Muscle layer of duodenum (tissue), 2 donors: ENCODE measurements at regions not wholly inside any gene's neighbourhood (a gene's known extent, or its start where the extent isn't known, plus 50 kb on each side); places are given as distances from the start of the nearest gene placed in this dataset.
"Not testable (repeated sequence)": the region's sequence is repeated elsewhere in the genome, so short reads cannot be mapped to it uniquely, and the experiment has no call there.

ENCODE experiments used
- H3K27ac ChIP-seq: one replicate; pipeline ENCODE4 v1.7.0; 2013; ENCODE audit warnings: mild to moderate bottlenecking, low read length
- H3K27me3 ChIP-seq: one replicate; pipeline ENCODE4 v1.7.0; 2013; ENCODE audit warnings: low read depth, mild to moderate bottlenecking, control low read depth, low read length
- H3K36me3 ChIP-seq, 2 donors: one replicate each; pipeline ENCODE4 v1.7.0; 2013; ENCODE audit warnings: low read length in 2 of 2, control low read depth in 1 of 2, mild to moderate bottlenecking in 1 of 2; ENCODE audit not compliant: insufficient read depth in 2 of 2, control insufficient read depth in 1 of 2
- H3K4me1 ChIP-seq, 2 donors: one replicate each; pipeline ENCODE4 v1.7.0; 2013; ENCODE audit warnings: low read length in 2 of 2, mild to moderate bottlenecking in 2 of 2, control low read depth in 1 of 2, moderate library complexity in 1 of 2; ENCODE audit not compliant: insufficient read depth in 2 of 2, control insufficient read depth in 1 of 2
- H3K4me3 ChIP-seq, 2 donors: one replicate each; pipeline ENCODE4 v1.7.0; 2013; ENCODE audit warnings: low read length in 2 of 2, low read depth in 1 of 2, mild to moderate bottlenecking in 1 of 2
- H3K9me3 ChIP-seq, 2 donors: one replicate each; pipeline ENCODE4 v1.7.0; 2013; ENCODE audit warnings: low read length in 2 of 2, control low read depth in 1 of 2, mild to moderate bottlenecking in 1 of 2; ENCODE audit not compliant: control insufficient read depth in 1 of 2
- donor health status: healthy.

DNA sequence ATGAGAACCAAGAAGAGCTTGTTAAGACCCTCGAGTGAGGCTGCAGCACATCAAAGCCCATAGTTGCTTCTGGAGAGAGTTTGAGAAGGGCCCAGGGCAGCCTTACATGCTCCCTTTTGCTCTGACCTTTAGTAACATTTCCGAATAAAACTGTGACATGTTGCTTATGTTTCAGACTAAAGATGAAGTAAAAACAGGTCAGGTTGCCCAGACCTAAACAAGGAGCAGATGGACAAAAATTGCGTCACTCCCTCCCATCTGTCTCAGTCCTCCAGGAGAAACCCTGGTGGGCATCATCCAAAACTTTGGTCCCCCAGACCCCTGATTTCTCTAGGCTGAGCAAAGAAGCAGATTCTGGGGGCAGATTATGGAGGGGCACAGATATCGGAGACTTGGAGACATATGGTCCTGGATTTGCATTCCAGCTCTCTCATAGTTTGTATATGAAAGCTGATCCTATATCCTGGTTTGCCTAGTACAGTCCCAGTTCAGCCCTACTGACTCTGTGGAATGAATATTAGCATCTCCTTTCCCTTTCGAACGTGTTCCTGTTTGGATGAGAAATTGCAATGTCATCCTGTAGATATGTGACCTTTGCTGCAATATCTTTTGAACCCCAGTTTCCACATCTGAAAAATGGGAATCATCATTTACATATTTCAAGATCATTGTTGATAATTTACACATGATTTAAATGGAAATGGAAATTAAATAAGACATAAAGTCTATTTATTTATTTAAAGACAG, 304.9 kb upstream of the USP24 start:
- H3K27ac ChIP-seq: no peak overlapping the region
- H3K27me3 ChIP-seq: no peaks in the 10 kb centered on the region
- no peaks in the 10 kb centered on the region for H3K4me1 ChIP-seq

DNA sequence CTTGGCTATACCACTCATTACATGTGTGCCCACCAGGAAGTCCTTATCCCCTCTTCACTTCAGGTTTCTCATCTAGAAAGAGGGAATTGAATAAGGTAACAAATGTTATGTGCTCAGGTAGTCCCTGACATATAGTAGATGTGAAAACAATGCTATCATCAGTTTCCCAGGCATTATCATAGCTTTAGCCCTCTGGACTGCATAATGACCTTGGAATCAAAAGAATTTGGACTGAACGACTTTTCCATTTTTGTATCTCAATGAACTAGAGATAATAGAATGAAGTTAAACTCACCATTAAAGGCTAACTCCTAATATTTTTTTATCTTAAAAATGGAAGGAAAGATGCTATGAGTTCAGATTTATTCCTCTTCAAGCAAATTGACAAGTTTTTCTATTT, 304.1 kb upstream of the USP24 start:
- H3K9me3 ChIP-seq: no peaks in the 10 kb centered on the region
- H3K4me1 ChIP-seq: no peaks in the 10 kb centered on the region
- H3K27me3 ChIP-seq: no peaks in the 10 kb centered on the region
- no peaks in the 10 kb centered on the region for H3K36me3 ChIP-seq
- H3K27ac ChIP-seq: no peak overlapping the region
- no peak overlapping the region for H3K4me3 ChIP-seq

More for the DNA sequence above, 304.9 kb upstream of the USP24 start:
- H3K36me3 ChIP-seq: no peaks in the 10 kb centered on the region
- H3K4me3 ChIP-seq: no peak overlapping the region
- H3K9me3 ChIP-seq: no peaks in the 10 kb centered on the region

DNA sequence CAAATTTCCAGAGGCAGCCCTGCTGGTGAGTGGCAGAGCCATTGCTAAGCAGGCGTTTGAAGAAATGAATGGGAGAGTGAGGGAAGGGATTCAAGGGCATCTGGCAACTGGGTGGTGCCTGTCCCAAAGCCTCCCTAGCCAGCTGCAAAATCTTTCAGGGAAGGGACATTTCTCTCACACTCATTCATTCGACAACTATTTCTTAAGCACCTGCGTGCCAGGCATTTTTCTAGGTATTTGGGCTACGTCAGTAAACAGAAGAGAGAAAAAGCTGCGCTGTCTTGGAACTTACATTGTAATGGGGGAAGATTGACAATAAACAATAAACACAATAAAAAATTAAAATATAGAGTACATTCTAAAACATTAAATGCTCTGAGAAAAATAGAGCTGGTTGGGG, 301.9 kb upstream of the USP24 start:
- H3K36me3 ChIP-seq: no peaks in the 10 kb centered on the region
- no peaks in the 10 kb centered on the region for H3K27me3 ChIP-seq
- no peaks in the 10 kb centered on the region for H3K4me1 ChIP-seq
- no peaks in the 10 kb centered on the region for H3K9me3 ChIP-seq
- H3K27ac ChIP-seq: no peak overlapping the region
- H3K4me3 ChIP-seq: no peak overlapping the region

DNA sequence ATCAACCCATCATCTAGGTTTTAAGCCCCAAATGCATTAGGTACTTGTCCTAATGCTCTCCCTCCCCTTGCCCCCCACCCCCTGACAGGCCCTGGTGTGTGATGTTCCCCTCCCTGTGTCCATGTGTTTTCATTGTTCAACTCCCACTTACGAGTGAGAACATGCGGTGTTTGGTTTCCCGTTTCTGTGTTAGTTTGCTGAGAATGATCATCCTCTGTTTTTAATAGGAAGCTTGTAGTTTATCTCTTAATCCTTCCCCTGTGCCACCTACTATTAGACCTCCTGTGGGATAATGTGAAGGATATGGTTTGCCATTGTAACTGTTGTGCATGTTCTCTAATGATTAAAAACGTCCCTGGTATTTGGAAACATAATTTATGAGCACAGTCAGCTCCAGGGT, 299.4 kb upstream of the USP24 start:
- H3K4me3 ChIP-seq, H3K9me3 ChIP-seq, H3K27me3 ChIP-seq, H3K27ac ChIP-seq, H3K36me3 ChIP-seq, H3K4me1 ChIP-seq: not testable (repeated sequence)

DNA sequence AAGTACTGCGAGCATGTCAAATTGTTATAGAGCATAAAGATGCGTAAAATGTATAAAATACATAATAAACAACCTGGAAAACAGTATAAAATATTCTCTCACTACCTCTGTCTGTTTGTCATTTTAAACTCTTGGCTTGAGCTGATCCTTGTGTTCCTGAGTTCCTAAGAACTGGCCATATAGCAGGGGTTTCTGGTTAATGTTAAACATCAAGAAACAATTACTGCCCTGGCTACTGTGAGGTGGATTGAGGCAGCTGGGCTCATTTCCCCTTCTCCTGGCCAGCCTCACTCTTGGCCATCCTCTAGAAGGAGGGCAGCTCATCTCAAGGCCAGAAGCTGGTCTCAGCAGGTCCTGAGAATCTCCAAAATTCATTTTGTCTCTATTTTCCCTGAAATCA, 297.3 kb upstream of the USP24 start:
- H3K4me3 ChIP-seq: no peak overlapping the region
- H3K27me3 ChIP-seq: no peaks in the 10 kb centered on the region
- H3K36me3 ChIP-seq: no peaks in the 10 kb centered on the region
- H3K4me1 ChIP-seq: no peaks in the 10 kb centered on the region
- H3K27ac ChIP-seq: no peak overlapping the region
- H3K9me3 ChIP-seq: no peaks in the 10 kb centered on the region

DNA sequence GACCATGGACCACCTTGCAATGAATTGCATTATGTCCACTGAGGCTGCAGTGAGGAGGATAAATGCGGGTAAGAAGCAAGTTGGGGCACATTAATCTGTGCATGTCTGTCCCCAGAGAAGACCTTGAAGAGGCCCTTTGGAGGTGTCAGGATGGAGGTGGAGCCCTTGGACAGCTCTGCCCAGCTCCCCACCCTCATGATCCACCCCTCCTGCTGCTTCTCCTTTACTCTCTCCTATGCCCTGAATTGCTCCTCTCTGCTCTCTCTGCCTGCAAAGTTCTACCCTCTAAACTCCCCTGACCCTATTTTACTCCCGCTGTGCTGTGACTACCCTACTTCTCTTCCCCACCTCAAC, 292.4 kb upstream of the USP24 start:
- H3K9me3 ChIP-seq: no peaks in the 10 kb centered on the region
- no peak overlapping the region for H3K4me3 ChIP-seq
- H3K27me3 ChIP-seq: no peaks in the 10 kb centered on the region
- no peaks in the 10 kb centered on the region for H3K36me3 ChIP-seq
- peaks cover 8 to 15% of the 10 kb centered on the region in 2 donors for H3K4me1 ChIP-seq
- no peak overlapping the region for H3K27ac ChIP-seq

DNA sequence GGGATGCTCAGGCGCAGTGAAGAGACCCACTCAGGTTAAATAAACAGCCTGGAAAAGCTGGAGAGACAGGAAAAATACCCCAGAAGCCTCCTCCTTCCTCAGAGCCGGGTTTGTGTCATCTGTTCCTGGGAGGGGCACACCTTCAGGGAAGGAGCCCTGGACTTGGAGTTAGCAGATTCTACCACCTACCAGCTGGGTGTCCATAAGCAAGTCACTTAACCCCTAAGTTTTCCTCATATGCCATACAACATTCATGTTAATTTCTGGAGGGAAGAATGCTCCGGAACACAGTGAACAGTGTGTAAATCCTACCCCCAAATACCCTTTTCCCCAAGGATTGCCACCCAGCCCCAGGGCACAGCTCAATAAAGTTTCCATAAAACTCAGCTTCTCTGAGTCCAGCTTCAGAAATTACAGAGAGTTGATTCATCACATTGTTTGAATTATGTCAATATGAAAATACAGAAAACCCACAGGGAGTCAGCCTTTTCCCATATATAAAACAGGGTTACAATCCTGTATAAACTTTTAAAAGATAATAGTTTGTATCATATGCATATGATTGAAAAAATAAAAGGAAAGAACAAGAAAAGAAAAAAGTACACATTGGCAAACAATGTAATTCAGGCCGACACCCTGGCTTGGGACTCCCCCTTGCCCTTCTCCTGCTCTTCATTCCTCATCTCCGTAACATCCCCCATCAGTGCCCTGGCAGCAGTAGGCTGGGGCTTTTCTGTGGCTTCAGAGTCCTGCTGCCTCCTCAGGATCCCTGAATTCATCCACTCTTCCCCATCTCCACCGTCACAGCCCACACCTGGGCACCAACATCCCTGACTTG, 291.8 kb upstream of the USP24 start:
- Histone ChIP-seq H3K9me3 (no peaks in the 10 kb centered on the region), H3K27ac (no peak overlapping the region), H3K4me1 (peaks cover 8 to 15% of the 10 kb centered on the region in 2 donors), H3K36me3 (no peaks in the 10 kb centered on the region), H3K27me3 (no peaks in the 10 kb centered on the region), H3K4me3 (no peak overlapping the region)

DNA sequence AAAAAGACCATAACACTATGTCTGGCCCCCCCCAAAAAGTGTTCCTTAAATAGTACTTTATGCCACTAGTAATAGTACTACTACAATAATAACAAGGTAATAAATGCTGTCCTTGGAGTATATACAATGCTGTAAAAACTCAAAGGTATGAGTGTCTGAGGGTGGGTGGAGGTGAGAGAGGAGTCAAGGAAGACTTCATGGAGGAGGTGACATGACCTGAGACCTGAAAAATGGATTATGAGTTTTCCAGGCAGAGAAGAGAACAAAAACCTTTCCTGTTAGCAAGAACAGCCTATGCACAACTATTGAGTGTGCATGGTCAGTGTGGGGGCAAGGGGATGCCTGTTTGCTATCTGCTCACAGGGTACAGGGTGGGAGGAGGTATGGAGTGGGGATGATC, 290.2 kb upstream of the USP24 start:
- H3K36me3 ChIP-seq: no peaks in the 10 kb centered on the region
- H3K4me1 ChIP-seq: peaks cover 8 to 15% of the 10 kb centered on the region in 2 donors
- H3K27me3 ChIP-seq: no peaks in the 10 kb centered on the region
- H3K4me3 ChIP-seq: no peak overlapping the region
- H3K27ac ChIP-seq: no peak overlapping the region
- no peaks in the 10 kb centered on the region for H3K9me3 ChIP-seq

DNA sequence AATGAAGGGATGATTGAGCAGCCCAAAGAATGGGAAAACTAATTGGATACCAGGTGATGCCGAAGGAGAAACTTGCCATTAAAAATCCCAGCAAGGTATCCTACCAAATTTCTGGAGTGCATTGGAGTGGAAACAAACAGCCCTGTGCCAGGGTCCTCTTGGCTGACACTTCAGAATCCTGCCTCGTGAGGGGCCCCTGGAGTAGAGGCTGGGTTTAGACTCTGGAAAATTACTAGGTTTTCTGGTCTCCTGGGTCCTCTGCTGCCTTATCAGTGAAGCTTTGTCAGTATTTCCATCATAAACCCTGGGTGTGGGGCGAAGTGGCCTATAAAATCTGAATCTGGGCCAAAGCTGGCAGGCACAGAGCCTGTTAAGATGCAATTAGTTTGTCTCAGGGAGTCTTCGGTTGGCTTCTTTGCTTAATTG, 289.2 kb upstream of the USP24 start:
- Histone ChIP-seq H3K36me3 (no peaks in the 10 kb centered on the region), H3K4me3 (no peak overlapping the region), H3K4me1 (peaks cover 8 to 15% of the 10 kb centered on the region in 2 donors), H3K9me3 (no peaks in the 10 kb centered on the region), H3K27ac (no peak overlapping the region), H3K27me3 (no peaks in the 10 kb centered on the region)

DNA sequence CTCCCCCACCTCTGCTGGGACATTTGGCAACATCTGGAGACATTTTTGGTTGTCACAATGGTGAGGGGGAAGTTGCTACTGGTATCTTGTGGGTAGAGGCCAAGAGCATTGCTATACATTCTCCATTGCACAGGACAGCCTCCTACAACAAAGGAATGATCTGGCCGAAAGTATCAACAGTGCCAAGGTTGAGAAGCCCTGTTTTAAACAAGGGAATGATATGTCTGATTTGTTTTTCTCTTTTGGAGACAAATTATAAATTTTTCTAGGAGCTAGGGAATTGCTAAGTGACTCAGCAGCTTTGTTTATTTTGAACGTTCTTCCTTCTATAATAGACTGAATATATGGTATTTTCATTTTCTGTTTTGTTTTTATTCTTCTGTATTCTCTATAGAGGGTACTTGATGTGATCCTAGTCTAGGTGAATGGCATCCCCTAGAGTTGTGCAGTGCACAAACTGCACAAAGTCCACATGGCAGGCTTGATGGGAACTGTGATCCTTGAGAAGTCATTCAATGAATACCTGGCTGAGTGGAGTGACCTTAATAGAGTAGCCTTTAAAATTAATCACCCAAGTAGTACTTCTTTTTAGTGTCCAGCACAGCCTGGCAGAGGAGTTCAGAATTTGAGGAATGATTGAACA, 288.6 kb upstream of the USP24 start:
- H3K4me1 ChIP-seq: peaks cover 8 to 15% of the 10 kb centered on the region in 2 donors
- no peak overlapping the region for H3K4me3 ChIP-seq
- no peaks in the 10 kb centered on the region for H3K27me3 ChIP-seq
- H3K36me3 ChIP-seq: no peaks in the 10 kb centered on the region
- no peak overlapping the region for H3K27ac ChIP-seq
- H3K9me3 ChIP-seq: no peaks in the 10 kb centered on the region

DNA sequence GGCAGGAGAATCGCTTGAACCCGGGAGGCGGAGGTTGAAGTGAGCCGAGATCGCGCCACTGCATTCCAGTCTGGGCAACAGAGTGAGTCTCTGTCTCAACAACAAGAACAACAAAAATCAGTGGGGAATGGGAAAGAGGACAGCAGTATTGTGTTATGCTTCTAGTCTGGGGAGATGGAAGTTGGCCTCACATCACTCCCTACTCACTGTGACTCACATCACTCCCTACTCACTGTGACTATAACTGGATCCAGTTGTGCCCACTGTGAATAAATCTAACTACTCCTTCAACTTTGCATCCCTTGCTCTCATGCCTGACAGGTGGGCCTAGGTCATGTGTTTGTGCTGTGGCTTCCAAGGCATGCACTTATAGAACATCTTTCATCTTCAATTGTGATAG, 285.4 kb upstream of the USP24 start:
- Histone ChIP-seq H3K9me3 (no peaks in the 10 kb centered on the region), H3K4me1 (peaks cover 8 to 15% of the 10 kb centered on the region in 2 donors), H3K36me3 (no peaks in the 10 kb centered on the region), H3K4me3 (no peak overlapping the region), H3K27ac (no peak overlapping the region), H3K27me3 (no peaks in the 10 kb centered on the region)
